ENCODE measurements at regions not wholly inside any gene's neighbourhood (a gene's known extent, or its start where the extent isn't known, plus 50 kb on each side); places are given as distances from the start of the nearest gene placed in this dataset.

DNA sequence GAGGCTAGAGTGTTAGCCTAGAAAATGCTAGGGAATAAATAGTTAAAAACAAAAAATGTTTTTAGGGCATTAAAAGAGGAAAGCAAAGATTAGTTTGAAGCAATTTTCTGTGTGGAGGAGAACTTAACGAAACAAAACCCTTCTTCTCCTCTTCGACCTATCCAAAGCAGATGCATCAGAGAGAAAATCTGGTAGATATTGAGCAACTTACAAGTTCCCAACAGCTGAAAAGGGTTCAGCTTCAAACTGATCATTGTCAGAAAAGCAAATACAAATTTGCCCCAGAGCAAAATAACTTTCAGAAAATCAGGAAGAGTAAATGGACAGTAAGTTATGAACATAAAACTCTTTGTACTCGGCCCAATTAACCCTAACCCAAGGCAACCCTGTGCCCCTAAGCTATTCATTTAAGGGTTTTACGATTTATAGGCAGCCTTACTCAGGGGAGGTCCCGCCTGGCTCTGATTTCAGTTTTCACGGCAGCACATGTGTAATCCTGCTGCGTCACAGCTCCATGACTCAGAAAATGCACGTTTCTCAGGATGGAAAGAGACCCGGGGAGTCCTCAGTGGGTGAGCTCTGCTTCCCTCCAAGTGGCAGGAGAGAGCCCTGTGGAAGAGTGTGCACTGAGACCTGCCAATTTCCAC lies 405.7 kb upstream of the SALL1 start:
- FAIRE-seq = no peak
- no peak for DNase-seq (ENCODE audit: insufficient read length, low spot score)
- TF ChIP-seq, protein P1, sequence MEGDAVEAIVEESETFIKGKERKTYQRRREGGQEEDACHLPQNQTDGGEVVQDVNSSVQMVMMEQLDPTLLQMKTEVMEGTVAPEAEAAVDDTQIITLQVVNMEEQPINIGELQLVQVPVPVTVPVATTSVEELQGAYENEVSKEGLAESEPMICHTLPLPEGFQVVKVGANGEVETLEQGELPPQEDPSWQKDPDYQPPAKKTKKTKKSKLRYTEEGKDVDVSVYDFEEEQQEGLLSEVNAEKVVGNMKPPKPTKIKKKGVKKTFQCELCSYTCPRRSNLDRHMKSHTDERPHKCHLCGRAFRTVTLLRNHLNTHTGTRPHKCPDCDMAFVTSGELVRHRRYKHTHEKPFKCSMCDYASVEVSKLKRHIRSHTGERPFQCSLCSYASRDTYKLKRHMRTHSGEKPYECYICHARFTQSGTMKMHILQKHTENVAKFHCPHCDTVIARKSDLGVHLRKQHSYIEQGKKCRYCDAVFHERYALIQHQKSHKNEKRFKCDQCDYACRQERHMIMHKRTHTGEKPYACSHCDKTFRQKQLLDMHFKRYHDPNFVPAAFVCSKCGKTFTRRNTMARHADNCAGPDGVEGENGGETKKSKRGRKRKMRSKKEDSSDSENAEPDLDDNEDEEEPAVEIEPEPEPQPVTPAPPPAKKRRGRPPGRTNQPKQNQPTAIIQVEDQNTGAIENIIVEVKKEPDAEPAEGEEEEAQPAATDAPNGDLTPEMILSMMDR (IDR thresholded peaks at IDR 0.05; ENCODE audit: insufficient read depth, missing control alignments) = no peak

DNA sequence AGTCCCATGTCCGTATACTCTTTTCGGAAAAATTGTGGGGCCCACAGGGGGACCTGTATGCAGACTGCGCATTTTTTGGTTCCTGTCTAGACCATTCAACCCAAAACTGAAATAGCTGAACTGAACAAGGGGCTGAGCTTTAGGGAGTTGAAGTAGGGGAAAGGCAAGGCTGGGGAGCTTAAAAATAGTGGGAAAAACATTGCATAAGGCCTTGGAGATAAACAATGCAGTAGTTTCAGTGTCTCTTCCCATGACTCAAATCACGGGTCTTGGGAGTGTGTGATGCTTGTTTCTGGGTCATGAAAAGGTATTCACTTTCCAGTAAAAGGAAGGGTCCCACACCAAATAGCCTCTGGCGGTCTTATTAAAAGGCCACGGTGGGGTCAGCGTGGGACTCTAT lies 402.8 kb upstream of the SALL1 start:
- FAIRE-seq (no peak), DNase-seq (ENCODE audit: insufficient read length, low spot score) (no peak)

DNA sequence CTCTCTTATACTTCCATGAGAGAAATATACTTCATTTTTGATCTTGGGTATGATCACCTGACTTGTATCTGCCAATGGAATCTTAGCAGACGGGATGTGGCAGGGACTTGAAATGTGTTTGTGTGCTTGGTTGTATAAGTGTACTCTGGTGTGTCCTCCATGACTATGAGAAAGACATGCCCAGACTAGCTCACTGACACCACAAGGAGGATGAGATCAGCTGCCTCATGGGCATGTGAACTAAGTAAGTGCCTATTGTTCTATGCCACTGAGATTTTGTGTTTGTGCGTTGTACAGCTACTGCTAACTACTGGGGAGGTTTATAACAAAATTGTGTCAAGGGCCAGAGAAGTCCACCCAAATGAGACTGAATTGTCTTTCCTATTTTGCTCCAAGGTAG lies 402.2 kb upstream of the SALL1 start:
- TF ChIP-seq, protein P1 (IDR thresholded peaks at IDR 0.05; ENCODE audit: insufficient read depth, missing control alignments) = no peak
- DNase-seq (ENCODE audit: insufficient read length, low spot score) = no peak
- no peak for FAIRE-seq

More for the DNA sequence above, 402.8 kb upstream of the SALL1 start:
- TF ChIP-seq, protein P1 (IDR thresholded peaks at IDR 0.05; ENCODE audit: insufficient read depth, missing control alignments) = no peak

DNA sequence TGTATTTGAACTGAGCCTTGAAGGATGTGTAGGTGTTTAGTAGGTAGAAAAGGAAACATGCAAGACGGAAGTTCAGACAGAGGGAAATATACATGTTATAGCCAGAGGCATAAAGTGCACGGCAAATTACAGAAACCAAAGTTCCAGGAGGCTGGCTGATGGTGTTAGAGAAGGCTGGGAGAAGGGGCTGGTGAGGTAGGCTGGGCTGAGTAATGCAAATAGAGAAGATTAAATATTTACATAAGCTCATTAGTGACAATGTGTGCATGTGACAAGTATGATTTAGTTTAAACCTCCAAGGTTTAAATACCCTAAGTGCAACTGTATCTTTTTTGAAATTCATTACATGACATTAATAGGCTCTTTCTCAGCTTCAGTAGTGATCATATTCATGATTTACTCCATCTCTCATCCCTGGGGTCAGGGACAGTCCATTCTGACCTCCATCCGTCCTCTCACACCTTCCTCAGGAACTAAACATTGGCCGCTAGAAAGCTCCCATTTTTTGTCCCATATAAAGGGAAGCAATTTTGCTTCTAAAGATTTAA lies 399.8 kb upstream of the SALL1 start:
- DNase-seq (ENCODE audit: insufficient read length, low spot score) = no peak
- TF ChIP-seq, protein P1 (IDR thresholded peaks at IDR 0.05; ENCODE audit: insufficient read depth, missing control alignments) = no peak
- no peak for FAIRE-seq

DNA sequence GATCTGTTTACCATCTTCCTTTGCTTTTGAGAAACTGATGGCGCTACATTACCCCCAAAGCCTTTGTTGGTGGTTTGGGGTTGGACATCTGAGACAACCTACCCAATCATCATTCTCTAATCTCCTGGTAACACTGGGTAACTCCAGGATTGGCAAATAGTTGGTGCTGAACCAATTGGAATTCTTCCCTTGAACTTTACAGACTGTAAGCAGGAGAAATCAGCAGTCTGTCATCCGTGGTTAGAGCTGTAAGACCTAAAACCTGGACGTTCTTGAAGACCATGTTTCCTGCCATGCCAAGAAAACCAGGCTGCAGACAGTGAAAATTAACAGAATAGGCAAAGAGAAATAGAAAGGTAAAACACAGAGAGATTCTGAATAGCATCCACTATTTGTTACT lies 398.8 kb upstream of the SALL1 start:
- DNase-seq (ENCODE audit: insufficient read length, low spot score) (no peak), FAIRE-seq (no peak)
- TF ChIP-seq, protein P1 (IDR thresholded peaks at IDR 0.05; ENCODE audit: insufficient read depth, missing control alignments) = no peak

DNA sequence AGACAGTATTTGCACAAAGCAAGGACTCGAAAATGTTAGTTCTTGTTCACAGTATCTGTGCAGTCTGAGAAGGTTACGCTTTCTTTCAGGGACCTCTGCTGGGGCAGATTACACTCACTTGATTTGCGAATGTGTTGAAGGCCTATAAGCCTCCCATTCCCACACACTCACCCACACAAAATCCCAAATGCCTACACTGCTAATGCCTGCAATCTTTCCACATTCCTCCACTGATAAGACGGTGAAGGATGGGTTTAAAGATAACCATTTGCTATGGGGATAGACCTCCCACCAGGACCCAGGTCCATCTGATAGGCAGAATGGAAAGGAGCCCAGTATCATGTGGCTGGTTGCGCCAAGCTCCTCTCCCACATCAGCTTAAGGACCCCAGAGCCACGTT lies 394.9 kb upstream of the SALL1 start:
- no peak for FAIRE-seq
- TF ChIP-seq, protein P1 (IDR thresholded peaks at IDR 0.05; ENCODE audit: insufficient read depth, missing control alignments) = no peak

DNA sequence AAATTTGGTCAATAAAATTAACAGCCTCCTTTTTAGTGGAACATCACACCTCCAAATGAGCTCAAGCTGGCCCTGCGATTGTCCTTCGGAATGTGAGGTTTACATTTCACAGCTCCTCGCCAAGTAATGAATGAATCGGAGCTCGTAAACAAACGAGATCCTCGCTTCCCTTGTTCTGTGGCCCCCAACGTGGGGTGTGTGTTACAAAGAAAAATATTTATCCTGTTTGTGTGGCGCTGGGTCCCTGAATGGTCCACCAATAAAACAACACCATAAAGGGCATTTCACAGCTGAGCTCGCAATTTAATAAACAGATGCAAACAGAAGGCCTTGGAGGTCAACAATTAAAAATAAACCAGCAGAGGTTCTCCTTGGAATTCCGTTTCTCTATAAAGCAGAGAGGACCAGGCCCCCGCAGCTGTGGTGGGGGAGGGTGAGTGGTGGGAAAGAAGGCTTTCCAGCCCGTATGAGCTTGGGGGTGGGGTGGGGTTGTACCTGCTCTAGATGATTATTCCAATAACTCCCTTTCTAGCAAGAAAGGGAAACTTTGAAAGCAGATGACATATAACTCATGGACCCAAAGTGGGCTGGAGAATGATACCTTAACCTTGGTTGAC lies 393.9 kb upstream of the SALL1 start:
- DNase-seq (ENCODE audit: insufficient read length, low spot score) = no peak
- no peak for FAIRE-seq
- TF ChIP-seq, protein P1 (IDR thresholded peaks at IDR 0.05; ENCODE audit: insufficient read depth, missing control alignments) = no peak

More for the DNA sequence above, 394.9 kb upstream of the SALL1 start:
- no peak for DNase-seq (ENCODE audit: insufficient read length, low spot score)
